K562 (cell line): ENCODE measurements at regions not wholly inside any gene's neighbourhood (a gene's known extent, or its start where the extent isn't known, plus 50 kb on each side); places are given as distances from the start of the nearest gene placed in this dataset.

Experiments used
- HDAC8 ChIP-seq: fragments of 450-650 bp; IDR thresholded peaks from 2 replicates; pipeline ENCODE4 v1.6.1; 2016; ENCODE audit warnings: mild to moderate bottlenecking, missing genetic modification characterization, moderate library complexity, missing compliant biosample characterization
- PKNOX1 ChIP-seq: fragments of 450-650 bp; IDR thresholded peaks from 2 replicates; pipeline ENCODE4 v1.6.1; 2016
- SMARCA4 ChIP-seq: fragments of 450-650 bp; IDR thresholded peaks from 2 replicates; pipeline ENCODE4 v1.6.1; 2016

GRCh38 chr21:26715878-26716506, 129.2 kb downstream of the ADAMTS1 start:
- TF ChIP-seq PKNOX1: no peak
- TF ChIP-seq SMARCA4: no peak
- TF ChIP-seq HDAC8 (tag): no peak
